ENCODE measurements at regions not wholly inside any gene's neighbourhood (a gene's known extent, or its start where the extent isn't known, plus 50 kb on each side); places are given as distances from the start of the nearest gene placed in this dataset.

DNA sequence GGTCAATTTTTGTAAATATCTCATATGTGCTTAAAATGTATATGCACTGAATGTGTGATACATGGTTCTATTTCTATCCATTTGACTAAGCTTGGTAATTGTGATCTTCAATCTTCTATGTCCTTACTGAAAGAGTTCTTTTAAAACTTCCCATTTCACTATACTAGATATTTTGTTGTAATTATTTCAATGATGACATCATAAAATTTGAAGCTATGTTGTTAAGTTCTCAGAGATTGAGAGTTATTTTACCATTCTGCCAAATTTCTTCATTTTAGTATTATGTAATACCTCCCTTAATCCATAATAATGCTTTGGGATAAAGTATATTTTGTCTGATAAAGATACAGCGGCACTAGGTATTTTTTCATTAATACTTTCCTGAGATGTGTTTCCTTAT is 1307.3 kb downstream of the RPA4 start:
- TF ChIP-seq RAD21 (IDR thresholded peaks at IDR 0.05; ENCODE audit: low read depth): no peak
- TF ChIP-seq, protein P1, sequence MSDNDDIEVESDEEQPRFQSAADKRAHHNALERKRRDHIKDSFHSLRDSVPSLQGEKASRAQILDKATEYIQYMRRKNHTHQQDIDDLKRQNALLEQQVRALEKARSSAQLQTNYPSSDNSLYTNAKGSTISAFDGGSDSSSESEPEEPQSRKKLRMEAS (IDR thresholded peaks at IDR 0.05): no peak
- no peak for TF ChIP-seq EP300 (IDR thresholded peaks at IDR 0.05; ENCODE audit: borderline replicate concordance)
- no peak for TF ChIP-seq TAF1 (IDR thresholded peaks at IDR 0.05; ENCODE audit: low read depth)
- no peak for TF ChIP-seq NFIC (IDR thresholded peaks at IDR 0.05)
- TF ChIP-seq, protein P2, sequence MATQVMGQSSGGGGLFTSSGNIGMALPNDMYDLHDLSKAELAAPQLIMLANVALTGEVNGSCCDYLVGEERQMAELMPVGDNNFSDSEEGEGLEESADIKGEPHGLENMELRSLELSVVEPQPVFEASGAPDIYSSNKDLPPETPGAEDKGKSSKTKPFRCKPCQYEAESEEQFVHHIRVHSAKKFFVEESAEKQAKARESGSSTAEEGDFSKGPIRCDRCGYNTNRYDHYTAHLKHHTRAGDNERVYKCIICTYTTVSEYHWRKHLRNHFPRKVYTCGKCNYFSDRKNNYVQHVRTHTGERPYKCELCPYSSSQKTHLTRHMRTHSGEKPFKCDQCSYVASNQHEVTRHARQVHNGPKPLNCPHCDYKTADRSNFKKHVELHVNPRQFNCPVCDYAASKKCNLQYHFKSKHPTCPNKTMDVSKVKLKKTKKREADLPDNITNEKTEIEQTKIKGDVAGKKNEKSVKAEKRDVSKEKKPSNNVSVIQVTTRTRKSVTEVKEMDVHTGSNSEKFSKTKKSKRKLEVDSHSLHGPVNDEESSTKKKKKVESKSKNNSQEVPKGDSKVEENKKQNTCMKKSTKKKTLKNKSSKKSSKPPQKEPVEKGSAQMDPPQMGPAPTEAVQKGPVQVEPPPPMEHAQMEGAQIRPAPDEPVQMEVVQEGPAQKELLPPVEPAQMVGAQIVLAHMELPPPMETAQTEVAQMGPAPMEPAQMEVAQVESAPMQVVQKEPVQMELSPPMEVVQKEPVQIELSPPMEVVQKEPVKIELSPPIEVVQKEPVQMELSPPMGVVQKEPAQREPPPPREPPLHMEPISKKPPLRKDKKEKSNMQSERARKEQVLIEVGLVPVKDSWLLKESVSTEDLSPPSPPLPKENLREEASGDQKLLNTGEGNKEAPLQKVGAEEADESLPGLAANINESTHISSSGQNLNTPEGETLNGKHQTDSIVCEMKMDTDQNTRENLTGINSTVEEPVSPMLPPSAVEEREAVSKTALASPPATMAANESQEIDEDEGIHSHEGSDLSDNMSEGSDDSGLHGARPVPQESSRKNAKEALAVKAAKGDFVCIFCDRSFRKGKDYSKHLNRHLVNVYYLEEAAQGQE (IDR thresholded peaks at IDR 0.05; ENCODE audit: low read depth): no peak
- no peak for TF ChIP-seq TCF12 (IDR thresholded peaks at IDR 0.05; ENCODE audit: low read depth)
- no peak for TF ChIP-seq TEAD4 (IDR thresholded peaks at IDR 0.05)
- TF ChIP-seq YY1 (IDR thresholded peaks at IDR 0.05; ENCODE audit: low read depth): no peak
- no peak for TF ChIP-seq EGR1 (IDR thresholded peaks at IDR 0.05)

All from Ishikawa (cell line).